HG02759 (cell line): ENCODE measurements at regions not wholly inside any gene's neighbourhood (a gene's known extent, or its start where the extent isn't known, plus 50 kb on each side); places are given as distances from the start of the nearest gene placed in this dataset.

ENCODE experiments used
- ATAC-seq: cut with Tn5 transposase; IDR thresholded peaks from one replicate; pipeline ENCODE4 v1.9.1; 2021; ENCODE audit warnings: mild to moderate bottlenecking, moderate library complexity; ENCODE audit not compliant: unreplicated experiment

- ATAC-seq = no peak
Observed at GRCh38 chr2:145044491-145044890, 524.6 kb upstream of the ZEB2 start.

DNA sequence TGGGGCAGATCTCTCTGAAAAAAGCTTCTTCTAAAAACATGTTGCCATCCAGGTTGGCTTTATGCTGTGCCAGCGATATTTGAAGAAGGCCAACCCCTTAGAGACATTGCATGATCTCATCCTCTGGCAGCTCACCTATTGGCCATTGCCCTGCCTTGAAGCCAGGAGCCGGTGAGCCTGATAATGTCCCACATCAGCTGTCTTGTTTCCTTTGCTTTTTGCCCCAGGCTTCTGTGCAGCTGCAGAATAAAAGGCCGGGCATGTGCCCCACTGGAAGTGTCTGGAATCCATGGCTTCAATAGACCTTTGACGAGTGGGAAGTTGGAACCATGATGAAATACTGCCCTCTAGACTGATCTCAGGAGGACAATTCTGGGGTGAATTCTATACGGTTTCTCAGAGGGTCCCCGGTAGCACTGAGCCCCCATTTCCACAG, 523.5 kb upstream of the ZEB2 start:
- no peak for ATAC-seq

GRCh38 chr2:145041706-145042105, 521.8 kb upstream of the ZEB2 start:
- ATAC-seq = no peak

DNA sequence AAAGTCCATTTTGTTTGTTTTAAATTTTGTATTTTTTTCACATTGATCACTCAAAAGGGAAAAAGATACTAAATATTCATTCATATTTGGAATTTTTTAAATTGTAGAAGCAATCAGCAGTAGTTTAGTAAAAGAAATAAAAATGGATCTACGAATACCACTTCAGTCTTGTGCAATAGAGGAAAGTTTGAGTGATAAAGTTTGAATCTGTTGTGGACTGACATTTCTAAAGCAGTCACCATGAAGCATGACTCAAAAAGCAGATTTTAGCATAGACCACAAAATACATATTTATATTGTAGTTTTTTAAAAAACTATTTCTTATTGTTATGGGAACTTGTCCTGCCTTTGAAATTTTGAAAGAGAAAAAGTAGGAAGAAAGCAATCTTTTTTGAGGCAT, 520.5 kb upstream of the ZEB2 start:
- no peak for ATAC-seq

- no peak for ATAC-seq
Observed at GRCh38 chr2:145038041-145038525, 518.2 kb upstream of the ZEB2 start.

GRCh38 chr2:145036421-145037011, 516.6 kb upstream of the ZEB2 start:
- ATAC-seq = no peak

DNA sequence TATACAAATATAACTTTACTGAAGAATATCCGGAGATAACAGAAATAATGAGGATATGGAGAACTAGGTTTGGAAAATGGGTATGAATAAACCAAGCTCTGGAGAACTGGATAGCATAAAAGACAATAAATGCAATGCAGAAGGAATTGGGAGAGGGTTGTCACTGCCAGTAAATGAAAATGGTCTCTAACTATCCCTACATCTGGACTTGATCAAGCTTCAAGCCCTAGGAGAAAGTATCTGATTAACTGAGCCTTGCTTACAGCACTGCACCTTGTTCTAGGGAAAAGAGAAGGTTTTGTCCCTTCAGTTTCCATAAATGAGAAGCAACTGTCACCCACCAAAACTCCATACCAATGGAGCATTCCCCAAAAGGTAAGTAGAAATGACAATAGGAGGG, 514.6 kb upstream of the ZEB2 start:
- no peak for ATAC-seq

- ATAC-seq = no peak
Observed at GRCh38 chr2:145033438-145033837, 513.5 kb upstream of the ZEB2 start.

DNA sequence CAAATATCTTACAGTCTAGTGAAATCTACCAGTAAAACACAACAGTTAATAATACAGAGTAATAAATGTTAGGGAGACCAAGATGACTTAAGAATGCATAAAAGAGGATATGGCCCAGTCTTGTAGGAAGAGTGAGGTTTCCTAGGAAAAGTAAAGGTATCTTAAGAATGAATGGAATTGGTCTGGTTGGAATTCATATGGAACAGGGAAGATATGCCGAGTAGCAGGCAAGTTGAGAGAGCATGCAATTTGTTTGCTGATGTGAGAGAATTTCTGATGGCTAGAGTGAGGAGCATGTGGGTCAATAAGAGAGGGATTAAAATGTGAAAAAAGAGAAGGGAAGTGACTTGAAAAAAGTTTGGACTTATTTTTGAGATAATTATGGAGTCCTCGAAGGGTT, 512.9 kb upstream of the ZEB2 start:
- ATAC-seq = no peak

- ATAC-seq = no peak
Observed at GRCh38 chr2:145029873-145030272, 510.0 kb upstream of the ZEB2 start.

DNA sequence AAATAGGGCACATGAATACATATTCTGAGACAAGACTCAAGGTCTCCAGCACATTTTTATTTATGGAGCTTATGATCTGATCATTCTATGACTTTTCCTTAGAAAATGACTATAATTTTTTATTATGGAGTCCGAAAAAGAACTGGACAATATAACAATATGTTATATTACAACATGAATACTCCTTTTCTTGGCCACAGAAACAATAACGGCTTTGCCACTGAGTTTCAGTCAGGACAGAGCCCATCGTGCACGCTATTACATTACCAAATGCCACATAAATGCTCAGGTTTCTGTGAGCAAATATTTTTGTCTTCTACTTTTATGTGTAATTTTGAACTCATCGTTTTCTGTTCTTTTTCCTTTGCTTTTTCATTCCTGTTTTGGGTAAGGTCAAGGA, 509.2 kb upstream of the ZEB2 start:
- ATAC-seq = no peak

DNA sequence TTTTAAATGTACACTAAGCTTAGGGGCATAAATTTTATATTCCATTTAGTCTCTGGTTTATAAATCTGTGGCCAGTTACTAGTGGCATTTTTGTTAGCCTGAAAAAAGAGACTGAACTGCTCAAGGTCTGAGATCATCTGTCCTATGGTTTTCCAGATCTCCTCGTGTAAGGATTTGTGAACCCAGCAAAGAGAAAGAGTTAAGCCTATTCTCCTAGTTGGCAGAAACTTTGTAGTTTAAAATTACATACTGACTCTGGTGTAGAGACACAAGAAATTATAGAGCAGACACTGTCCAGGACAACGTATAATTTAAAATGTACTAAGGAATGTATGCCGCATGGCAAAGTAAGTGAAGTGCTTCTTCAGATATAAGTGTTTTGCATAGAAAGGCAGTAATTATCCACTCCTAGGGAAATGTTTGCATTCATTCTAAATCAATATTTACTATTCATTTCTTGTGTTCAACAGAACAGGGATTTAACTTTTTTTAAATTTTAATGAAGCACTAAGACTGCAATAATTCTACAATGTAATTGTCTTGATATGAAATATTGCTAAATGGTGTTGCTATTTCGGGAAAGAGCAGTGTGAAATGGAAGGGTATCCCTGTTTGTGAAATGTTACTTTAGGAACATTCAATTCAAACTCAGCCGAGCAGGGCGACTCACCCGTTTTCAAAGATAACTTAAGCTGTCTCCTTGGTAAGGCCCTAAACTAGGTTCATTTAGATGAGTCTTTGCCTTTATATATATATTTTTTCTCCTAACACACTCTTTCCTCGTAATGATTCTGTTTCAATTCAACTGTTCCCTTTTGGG, 508.4 kb upstream of the ZEB2 start:
- ATAC-seq = no peak

DNA sequence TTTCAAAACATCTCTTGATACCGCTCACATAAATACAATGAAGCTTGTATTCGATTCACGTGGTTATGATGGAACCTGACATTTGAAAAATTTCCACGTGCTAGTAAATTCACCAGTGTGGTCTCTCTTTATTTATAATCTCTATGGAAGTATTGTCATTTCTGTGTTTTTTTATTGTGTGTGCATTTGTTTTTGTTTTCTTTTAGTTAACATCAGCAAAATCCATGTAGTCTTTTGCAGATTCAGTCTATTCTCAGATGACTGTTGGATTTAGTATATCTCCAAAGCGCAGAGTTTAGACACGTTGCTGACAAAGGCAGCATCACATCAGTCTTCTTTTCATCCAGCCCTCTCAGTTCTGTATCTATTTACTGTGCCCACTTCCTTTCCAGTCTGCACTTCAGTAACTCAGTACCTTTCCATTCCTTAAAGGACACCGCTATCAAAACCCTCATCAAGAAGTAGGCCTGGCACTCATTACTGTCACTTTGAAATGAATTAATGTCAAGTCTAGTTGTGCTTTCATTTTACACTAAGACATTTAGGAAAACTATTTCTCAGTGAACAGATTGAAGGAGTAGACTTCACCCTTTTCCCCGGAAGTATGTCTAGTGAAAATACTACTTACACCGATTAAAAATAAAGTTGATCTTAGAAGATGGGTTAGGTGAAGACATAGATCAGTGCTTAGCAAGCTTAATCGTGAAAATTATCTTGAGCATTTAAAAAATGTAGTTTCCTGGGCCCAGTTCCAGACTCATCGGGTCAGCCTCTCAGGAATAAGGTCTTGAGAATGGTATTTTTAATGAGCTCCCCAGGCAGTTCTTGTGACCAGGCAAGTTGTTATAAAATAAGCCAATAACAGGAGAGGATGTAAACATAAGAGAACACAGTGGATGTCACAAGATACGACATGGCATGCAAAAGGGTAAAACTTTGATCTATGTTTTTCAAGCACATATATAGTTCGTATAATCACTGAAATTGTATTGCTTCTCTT, 506.8 kb upstream of the ZEB2 start:
- ATAC-seq = no peak

DNA sequence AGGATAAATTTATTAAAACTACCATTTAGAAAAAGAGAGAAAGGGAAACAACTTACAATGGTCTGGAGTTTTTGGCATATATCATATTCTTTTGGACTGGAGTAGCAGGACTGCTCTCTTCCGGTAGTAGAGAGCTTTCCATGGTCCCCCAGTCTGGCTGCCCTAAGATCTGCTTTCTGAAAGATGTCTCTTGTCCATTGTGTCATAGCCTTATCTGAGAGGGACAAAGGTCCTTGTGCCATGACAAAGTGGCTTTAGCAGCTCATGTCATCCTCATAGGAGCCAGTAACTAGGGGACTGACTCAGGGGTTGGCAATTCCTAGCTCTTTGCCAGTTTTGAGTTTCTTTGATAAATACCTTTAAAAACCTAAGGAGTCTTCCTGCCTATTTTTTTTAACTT, 505.5 kb upstream of the ZEB2 start:
- no peak for ATAC-seq

DNA sequence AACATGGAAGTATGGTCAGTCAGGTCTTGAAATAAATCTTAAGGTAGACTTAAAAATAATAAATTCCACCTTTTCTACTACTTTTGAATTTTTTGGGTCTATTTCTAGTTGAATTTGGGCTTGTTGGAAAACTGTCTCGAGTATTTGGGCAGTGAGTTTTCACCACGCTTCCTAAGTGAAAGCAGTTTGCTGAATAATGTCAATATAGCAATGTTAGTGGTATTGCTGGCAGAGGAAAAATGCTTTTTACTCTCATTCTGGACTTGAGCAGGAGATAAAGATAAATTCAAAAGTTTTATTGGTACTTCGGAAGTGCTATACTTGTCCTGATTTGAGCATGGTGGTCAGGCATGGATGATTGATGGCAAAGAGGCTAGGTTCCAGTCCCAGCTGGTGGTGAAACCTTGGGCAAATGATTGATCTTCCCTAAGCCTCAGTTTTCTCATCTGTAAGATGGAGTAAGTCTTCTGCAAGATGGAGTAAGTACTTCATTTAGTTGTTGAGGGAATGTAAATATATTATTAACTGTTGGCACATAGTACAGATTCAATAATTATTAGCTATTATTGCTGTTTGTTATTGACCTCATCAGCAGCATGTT, 503.5 kb upstream of the ZEB2 start:
- ATAC-seq = no peak

DNA sequence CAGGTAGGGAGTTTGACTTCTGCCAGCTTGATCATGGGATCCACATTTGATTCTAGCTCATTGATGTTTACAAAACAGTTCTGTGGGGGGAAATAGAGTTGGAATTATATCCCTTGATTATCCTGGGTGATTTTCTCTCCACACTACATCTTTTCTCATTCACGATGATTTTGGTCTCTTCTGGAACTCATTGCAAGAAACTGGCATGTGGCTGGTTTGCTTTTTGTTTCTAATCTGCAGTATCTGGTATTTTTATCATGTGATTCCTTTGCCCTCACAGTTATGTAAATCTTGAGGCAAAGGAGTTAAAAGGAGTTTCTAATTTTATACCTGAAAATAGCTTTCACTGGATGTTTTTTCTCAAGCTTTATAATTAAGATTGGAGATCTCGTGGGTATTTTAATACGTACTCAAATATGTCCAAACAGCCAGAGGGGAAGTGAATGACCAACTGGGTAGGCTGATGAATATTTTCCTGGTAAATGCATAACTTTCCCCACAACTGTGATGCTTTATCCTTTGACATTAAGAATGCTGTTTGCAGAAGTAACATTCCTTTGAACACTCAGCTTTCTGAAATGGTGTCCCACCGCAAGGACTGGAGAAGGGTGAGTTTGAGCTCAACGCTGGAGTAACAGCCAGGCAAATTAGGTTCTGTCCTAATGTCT, 502.9 kb upstream of the ZEB2 start:
- no peak for ATAC-seq

- ATAC-seq = no peak
Observed at GRCh38 chr2:145021962-145022665, 502.2 kb upstream of the ZEB2 start.

- ATAC-seq = no peak
Observed at GRCh38 chr2:145020694-145021093, 500.8 kb upstream of the ZEB2 start.

GRCh38 chr2:145020139-145020538, 500.2 kb upstream of the ZEB2 start:
- ATAC-seq = no peak

DNA sequence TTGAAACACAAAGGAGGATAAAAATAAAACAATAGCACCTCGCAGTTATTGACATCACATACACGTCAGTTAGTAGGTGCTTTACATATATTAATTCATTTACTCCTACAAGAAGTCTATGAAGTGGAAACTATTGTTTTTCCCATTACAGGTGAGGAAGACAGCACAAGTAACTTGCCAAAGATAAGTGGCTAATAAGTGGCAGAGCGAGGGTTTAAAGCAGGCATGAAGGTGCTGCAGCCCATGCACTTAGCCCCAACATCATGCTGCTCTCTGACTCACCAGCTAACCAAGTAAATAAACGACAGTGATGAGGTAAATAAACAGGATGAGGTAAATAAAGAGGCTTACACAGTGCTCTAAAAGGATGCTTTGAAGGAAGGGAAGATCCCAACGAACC, 498.6 kb upstream of the ZEB2 start:
- ATAC-seq = no peak
